ENCODE measurements at regions not wholly inside any gene's neighbourhood (a gene's known extent, or its start where the extent isn't known, plus 50 kb on each side); places are given as distances from the start of the nearest gene placed in this dataset.

DNA sequence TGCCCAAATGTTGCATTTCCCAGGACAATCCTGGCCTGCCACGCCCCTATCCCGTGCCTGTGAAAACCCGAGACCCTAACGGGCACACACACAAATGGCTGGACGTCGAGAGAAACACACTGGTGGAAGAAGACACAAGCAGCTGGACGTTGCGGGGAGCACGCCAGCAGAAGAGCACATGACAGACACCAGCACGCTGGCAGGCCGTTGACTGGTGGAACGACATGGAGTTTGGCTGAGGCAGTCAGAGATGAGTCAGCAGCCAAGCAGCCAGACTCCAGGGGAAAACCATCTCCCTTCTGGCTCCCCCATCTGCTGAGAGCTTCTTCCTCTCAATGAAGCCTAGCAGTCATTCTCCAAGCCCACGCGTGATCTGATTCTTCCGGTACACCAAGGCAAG, 606.7 kb upstream of the LRRC4C start:
- TF ChIP-seq CTCF (IDR thresholded peaks at IDR 0.05; ENCODE audit: extremely low read depth in 1 of 2, insufficient read depth in 1 of 2, low read depth in 1 of 2, low read length in 2 of 2) (no peak), EZH2 (IDR thresholded peaks at IDR 0.05; ENCODE audit: borderline replicate concordance, low read depth, low read length, severe bottlenecking) (no peak), POLR2A (IDR thresholded peaks at IDR 0.05; ENCODE audit: low read depth, low read length) (no peak), POLR2AphosphoS5 (IDR thresholded peaks at IDR 0.05; ENCODE audit: insufficient read depth, low read depth, low read length) (no peak)

Measured in endothelial cell of umbilical vein (primary cell).